Caco-2 (cell line): ENCODE measurements at regions not wholly inside any gene's neighbourhood (a gene's known extent, or its start where the extent isn't known, plus 50 kb on each side); places are given as distances from the start of the nearest gene placed in this dataset.

Experiments
- BruUV-seq: library from RNA; stranded (reverse); fragments of 400-500 nt; replicated peaks from 2 replicates; lab custom pipeline; 2021; lab: Mats Ljungman, UMichigan
- CTCF ChIA-PET: fragments of 300-600 bp; sonication (Branson Sonifier 250); formaldehyde crosslinking; loops from one replicate; lab custom pipeline; 2022; ENCODE audit warnings: antibody characterized with exemption; lab: Charles Lee
- POLR2A ChIA-PET: fragments of 300-600 bp; sonication (Branson Sonifier 250); formaldehyde crosslinking; loops from one replicate; lab custom pipeline; 2022; ENCODE audit warnings: antibody characterized with exemption; lab: Charles Lee
- DNase-seq, 2 experiments: peaks; one replicate each; pipeline versions ENCODE4 v3.0.0 to v3.0.0-alpha.2; 2020 to 2022
- H3K27me3 ChIP-seq: replicated peaks from 2 replicates; pipeline ENCODE4 v1.6.0; 2011; ENCODE audit warnings: low read length; ENCODE audit not compliant: control insufficient read depth, insufficient read depth
- H3K36me3 ChIP-seq: 2 replicates; pipeline ENCODE4 v1.5.1; 2011; ENCODE audit warnings: low read length; ENCODE audit not compliant: control insufficient read depth, insufficient read depth
- H3K4me1 ChIP-seq: fragments of 250-450 bp; sonication (Bioruptor Pico); 2 replicates; pipeline ENCODE4 v1.5.1; 2020; ENCODE audit warnings: mild to moderate bottlenecking
- H3K4me3 ChIP-seq: 2 replicates; pipeline ENCODE4 v1.5.1; 2011; ENCODE audit warnings: low read depth, mild to moderate bottlenecking, control low read depth, low read length
- H3K9me3 ChIP-seq: fragments of 250-450 bp; sonication (Bioruptor Pico); 2 replicates; pipeline ENCODE4 v1.5.1; 2020; ENCODE audit warnings: mild to moderate bottlenecking, moderate library complexity
- H3K27ac Mint-ChIP-seq: one replicate; pipeline ENCODE4 v1.8.0; 2022; ENCODE audit warnings: mixed read lengths; ENCODE audit not compliant: unreplicated experiment
- H3K27me3 Mint-ChIP-seq: one replicate; pipeline ENCODE4 v1.8.0; 2022; ENCODE audit warnings: mixed read lengths; ENCODE audit not compliant: insufficient read depth, unreplicated experiment
- H3K36me3 Mint-ChIP-seq: one replicate; pipeline ENCODE4 v1.8.0; 2022; ENCODE audit warnings: mild to moderate bottlenecking, mixed read lengths; ENCODE audit not compliant: insufficient read depth, unreplicated experiment
- H3K4me1 Mint-ChIP-seq: one replicate; pipeline ENCODE4 v1.8.0; 2022; ENCODE audit warnings: low read depth, mixed read lengths; ENCODE audit not compliant: unreplicated experiment
- H3K4me3 Mint-ChIP-seq: one replicate; pipeline ENCODE4 v1.8.0; 2022; ENCODE audit warnings: mild to moderate bottlenecking, moderate library complexity, mixed read lengths; ENCODE audit not compliant: unreplicated experiment
- H3K9me3 Mint-ChIP-seq: one replicate; pipeline ENCODE4 v1.8.0; 2022; ENCODE audit warnings: mixed read lengths; ENCODE audit not compliant: unreplicated experiment
- intact Hi-C: fragments of 100-400 bp; cut with micrococcal nuclease; formaldehyde crosslinking; loops from one replicate; pipeline ENCODE4 v1.10.0; 2022; ENCODE audit not compliant: unreplicated experiment
- TF ChIP-seq, protein P1 (sequence below), 2 experiments: fragments of 200-600 bp in 1 of 2; IDR thresholded peaks; 1 replicate in 1 of 2; 2 replicates in 1 of 2; pipeline versions ENCODE4 v1.5.1 to v1.8.0; 2011 to 2022; ENCODE audit warnings: antibody characterized with exemption in 1 of 2, control low read depth in 1 of 2, inconsistent platforms in 1 of 2, low read depth in 1 of 2, low read length in 1 of 2, mild to moderate bottlenecking in 1 of 2, moderate library complexity in 1 of 2; ENCODE audit not compliant: insufficient read depth in 1 of 2, severe bottlenecking in 1 of 2, unreplicated experiment in 1 of 2

GRCh38 chr13:48175185-48175584, 57.8 kb upstream of the ITM2B start:
- CTCF ChIA-PET, result no interaction called here
- Mint-ChIP-seq H3K27me3 (no peaks in the 10 kb centered on the region), H3K9me3 (no peaks in the 10 kb centered on the region), H3K27ac (no peak overlapping the region), H3K4me3 (no peak overlapping the region), H3K36me3 (no peaks in the 10 kb centered on the region), H3K4me1 (no peaks in the 10 kb centered on the region)
- TF ChIP-seq, protein P1, sequence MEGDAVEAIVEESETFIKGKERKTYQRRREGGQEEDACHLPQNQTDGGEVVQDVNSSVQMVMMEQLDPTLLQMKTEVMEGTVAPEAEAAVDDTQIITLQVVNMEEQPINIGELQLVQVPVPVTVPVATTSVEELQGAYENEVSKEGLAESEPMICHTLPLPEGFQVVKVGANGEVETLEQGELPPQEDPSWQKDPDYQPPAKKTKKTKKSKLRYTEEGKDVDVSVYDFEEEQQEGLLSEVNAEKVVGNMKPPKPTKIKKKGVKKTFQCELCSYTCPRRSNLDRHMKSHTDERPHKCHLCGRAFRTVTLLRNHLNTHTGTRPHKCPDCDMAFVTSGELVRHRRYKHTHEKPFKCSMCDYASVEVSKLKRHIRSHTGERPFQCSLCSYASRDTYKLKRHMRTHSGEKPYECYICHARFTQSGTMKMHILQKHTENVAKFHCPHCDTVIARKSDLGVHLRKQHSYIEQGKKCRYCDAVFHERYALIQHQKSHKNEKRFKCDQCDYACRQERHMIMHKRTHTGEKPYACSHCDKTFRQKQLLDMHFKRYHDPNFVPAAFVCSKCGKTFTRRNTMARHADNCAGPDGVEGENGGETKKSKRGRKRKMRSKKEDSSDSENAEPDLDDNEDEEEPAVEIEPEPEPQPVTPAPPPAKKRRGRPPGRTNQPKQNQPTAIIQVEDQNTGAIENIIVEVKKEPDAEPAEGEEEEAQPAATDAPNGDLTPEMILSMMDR (IDR thresholded peaks at IDR 0.05; ENCODE audit: insufficient read depth in 1 of 2, low read depth in 1 of 2, low read length in 1 of 2, severe bottlenecking in 1 of 2, unreplicated experiment in 1 of 2), result no peak
- DNase-seq, result no peak
- POLR2A ChIA-PET, result no interaction called here
- intact Hi-C loops, result no loop called here
- H3K27me3 ChIP-seq, result no peaks in the 10 kb centered on the region
- no peak overlapping the region for H3K4me3 ChIP-seq
- H3K9me3 ChIP-seq, result no peaks in the 10 kb centered on the region
- H3K36me3 ChIP-seq, result no peaks in the 10 kb centered on the region
- H3K4me1 ChIP-seq, result no peaks in the 10 kb centered on the region
- BruUV-seq, result no TSS peak

DNA sequence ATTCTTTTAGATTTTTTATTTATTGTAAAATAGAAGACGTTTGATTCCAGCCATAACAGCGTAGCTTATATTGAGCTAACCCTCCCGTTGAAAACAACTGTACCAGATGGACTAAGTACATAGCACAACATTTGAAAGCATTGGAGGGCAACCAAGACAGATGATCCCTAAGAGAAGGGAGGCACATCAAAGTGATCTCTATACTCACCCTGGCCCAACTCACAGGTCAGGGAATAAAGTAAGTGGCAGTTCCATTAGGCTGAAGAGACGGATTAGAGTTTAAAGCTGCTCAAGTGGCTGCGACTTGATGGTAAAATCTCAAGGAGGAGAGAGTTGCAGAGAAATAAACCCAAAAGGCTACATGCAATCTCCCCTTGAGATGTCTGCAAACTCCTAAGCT, 65.1 kb upstream of the ITM2B start:
- TF ChIP-seq, protein P1 (IDR thresholded peaks at IDR 0.05; ENCODE audit: insufficient read depth in 1 of 2, low read depth in 1 of 2, low read length in 1 of 2, severe bottlenecking in 1 of 2, unreplicated experiment in 1 of 2), result no peak
- no peak for DNase-seq
- Mint-ChIP-seq H3K27me3 (peaks cover 7% of the 10 kb centered on the region), H3K36me3 (no peaks in the 10 kb centered on the region), H3K4me1 (no peaks in the 10 kb centered on the region), H3K9me3 (no peaks in the 10 kb centered on the region), H3K4me3 (no peak overlapping the region), H3K27ac (no peak overlapping the region)
- H3K4me3 ChIP-seq, result no peak overlapping the region
- POLR2A ChIA-PET, result no interaction called here
- no peaks in the 10 kb centered on the region for H3K36me3 ChIP-seq
- no peaks in the 10 kb centered on the region for H3K9me3 ChIP-seq
- CTCF ChIA-PET, result no interaction called here
- BruUV-seq, result no TSS peak
- H3K27me3 ChIP-seq, result no peaks in the 10 kb centered on the region
- no peaks in the 10 kb centered on the region for H3K4me1 ChIP-seq
- intact Hi-C loops, result no loop called here

DNA sequence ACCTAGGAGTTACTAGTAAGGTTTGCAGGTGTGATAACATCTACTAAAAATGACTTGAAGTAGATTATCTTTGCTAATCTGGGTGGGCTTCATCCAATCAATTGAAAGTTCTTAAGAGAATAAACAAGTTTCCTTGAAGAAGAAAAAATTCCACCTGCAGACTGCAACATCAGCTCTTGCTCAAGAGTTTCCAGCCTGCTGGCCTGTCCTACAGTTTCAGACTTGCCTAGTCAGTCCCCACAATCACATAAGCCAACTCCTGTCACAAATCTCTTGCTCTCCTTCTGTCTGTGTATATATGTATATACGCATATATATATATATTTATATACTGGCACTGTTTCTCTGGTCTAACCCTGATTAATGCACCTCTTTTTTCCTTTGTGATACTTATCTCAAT, 67.3 kb upstream of the ITM2B start:
- no peak for DNase-seq
- TF ChIP-seq, protein P1 (IDR thresholded peaks at IDR 0.05; ENCODE audit: insufficient read depth in 1 of 2, low read depth in 1 of 2, low read length in 1 of 2, severe bottlenecking in 1 of 2, unreplicated experiment in 1 of 2), result no peak
- no TSS peak for BruUV-seq
- Histone ChIP-seq H3K27me3 (no peaks in the 10 kb centered on the region), H3K36me3 (no peaks in the 10 kb centered on the region), H3K9me3 (no peaks in the 10 kb centered on the region), H3K4me3 (no peak overlapping the region), H3K4me1 (no peaks in the 10 kb centered on the region)
- H3K4me1 Mint-ChIP-seq, result no peaks in the 10 kb centered on the region
- H3K9me3 Mint-ChIP-seq, result no peaks in the 10 kb centered on the region
- POLR2A ChIA-PET, result no interaction called here
- CTCF ChIA-PET, result no interaction called here
- no peak overlapping the region for H3K4me3 Mint-ChIP-seq
- peaks cover 11% of the 10 kb centered on the region for H3K27me3 Mint-ChIP-seq
- intact Hi-C loops, result no loop called here
- no peaks in the 10 kb centered on the region for H3K36me3 Mint-ChIP-seq
- no peak overlapping the region for H3K27ac Mint-ChIP-seq
